ENCODE measurements at regions not wholly inside any gene's neighbourhood (a gene's known extent, or its start where the extent isn't known, plus 50 kb on each side); places are given as distances from the start of the nearest gene placed in this dataset.

DNA sequence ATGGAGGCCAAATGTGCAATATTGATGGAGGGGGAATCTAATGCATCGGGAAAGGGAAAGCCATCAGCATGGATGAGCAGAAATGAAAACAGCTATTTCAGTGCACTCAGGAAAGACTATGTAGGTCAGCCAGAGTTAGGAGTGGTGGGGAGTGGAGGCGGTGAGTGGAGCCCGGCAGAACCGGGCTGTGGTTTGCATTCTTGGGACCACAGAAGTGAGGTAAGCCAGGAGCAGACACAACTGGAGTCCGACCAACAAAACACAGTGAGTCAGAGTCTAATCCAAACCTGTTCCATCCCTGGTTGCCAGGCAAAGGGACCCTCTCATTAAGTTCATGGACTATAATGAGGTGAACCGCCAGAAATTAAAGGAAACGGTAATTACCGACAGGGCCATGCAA lies 61.1 kb upstream of the RAB12 start:
- H3K4me1 ChIP-seq (ENCODE audit: control insufficient read depth in 4 of 4, insufficient read depth in 4 of 4, low read length in 3 of 4), result no peaks in the 10 kb centered on the region
- TF ChIP-seq RXRA (IDR thresholded peaks at IDR 0.05) (no peak), NR2F2 (IDR thresholded peaks at IDR 0.05) (no peak), CTCF (IDR thresholded peaks at IDR 0.05; ENCODE audit: low read depth, low read length, missing input control) (no peak)
- H3K27me3 ChIP-seq (ENCODE audit: control insufficient read depth in 4 of 4, insufficient read depth in 4 of 4, low read length in 3 of 4), result peaks cover 0 to 5% (median 0%) of the 10 kb centered on the region in 4 donors
- no peak overlapping the region for H3K27ac ChIP-seq (ENCODE audit: low read depth in 1 of 2, low read length in 2 of 2)
- no peak overlapping the region for H3K4me3 ChIP-seq (ENCODE audit: low read depth in 1 of 3, low read length in 3 of 3)
- 90% methylated on average over 8 of the region's 8 CpGs for WGBS
- no peaks in the 10 kb centered on the region for H3K36me3 ChIP-seq (ENCODE audit: control insufficient read depth in 4 of 4, insufficient read depth in 3 of 4, low read depth in 1 of 4, low read length in 3 of 4)
- no peak overlapping the region for H3K9ac ChIP-seq (ENCODE audit: low read depth in 1 of 2, low read length in 2 of 2)
- no peak for DNase-seq (ENCODE audit: low spot score)
- no peaks in the 10 kb centered on the region for H3K9me3 ChIP-seq (ENCODE audit: control insufficient read depth in 4 of 4, low read length in 3 of 4)

DNA sequence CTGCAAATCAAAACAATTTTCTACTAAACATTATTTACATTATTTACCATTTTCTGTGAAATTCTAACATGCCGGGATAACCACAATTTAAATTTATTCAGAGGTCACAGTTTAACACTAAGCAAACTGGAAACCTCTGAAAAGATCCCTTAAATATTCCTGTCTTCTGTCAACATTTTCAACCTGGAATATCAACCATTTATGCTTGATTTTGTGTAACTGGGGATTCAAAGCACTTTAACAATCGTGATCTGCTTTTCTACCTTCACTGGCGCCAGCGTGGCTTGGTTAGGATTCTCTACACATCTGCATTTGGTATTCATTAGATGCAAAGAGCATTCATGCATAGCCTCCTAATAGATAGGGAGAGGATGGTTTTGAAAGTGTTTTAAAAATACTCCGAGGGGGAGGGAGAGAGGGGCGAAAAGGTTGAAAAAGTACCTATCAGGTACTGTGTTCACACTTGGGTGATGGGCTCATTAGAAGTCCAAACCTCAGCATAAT lies 59.9 kb upstream of the RAB12 start:
- Histone ChIP-seq H3K27me3 (ENCODE audit: control insufficient read depth in 4 of 4, insufficient read depth in 4 of 4, low read length in 3 of 4) (peaks cover 0 to 5% (median 0%) of the 10 kb centered on the region in 4 donors), H3K4me1 (ENCODE audit: control insufficient read depth in 4 of 4, insufficient read depth in 4 of 4, low read length in 3 of 4) (no peaks in the 10 kb centered on the region), H3K27ac (ENCODE audit: low read depth in 1 of 2, low read length in 2 of 2) (no peak overlapping the region), H3K9me3 (ENCODE audit: control insufficient read depth in 4 of 4, low read length in 3 of 4) (no peaks in the 10 kb centered on the region), H3K4me3 (ENCODE audit: low read depth in 1 of 3, low read length in 3 of 3) (no peak overlapping the region), H3K9ac (ENCODE audit: low read depth in 1 of 2, low read length in 2 of 2) (no peak overlapping the region), H3K36me3 (ENCODE audit: control insufficient read depth in 4 of 4, insufficient read depth in 3 of 4, low read depth in 1 of 4, low read length in 3 of 4) (no peaks in the 10 kb centered on the region)
- no peak for TF ChIP-seq FOXA1 (IDR thresholded peaks at IDR 0.05)
- no peak for TF ChIP-seq CTCF (IDR thresholded peaks at IDR 0.05; ENCODE audit: low read depth, low read length, missing input control)
- TF ChIP-seq GABPA (IDR thresholded peaks at IDR 0.05 in 1 of 2, conservative IDR thresholded peaks at IDR 0.05 in 1 of 2), result no peak
- no peak for TF ChIP-seq RXRA (IDR thresholded peaks at IDR 0.05)
- no peak for TF ChIP-seq SP1 (IDR thresholded peaks at IDR 0.05)
- TF ChIP-seq FOXA2 (IDR thresholded peaks at IDR 0.05), result no peak
- TF ChIP-seq, protein P1, sequence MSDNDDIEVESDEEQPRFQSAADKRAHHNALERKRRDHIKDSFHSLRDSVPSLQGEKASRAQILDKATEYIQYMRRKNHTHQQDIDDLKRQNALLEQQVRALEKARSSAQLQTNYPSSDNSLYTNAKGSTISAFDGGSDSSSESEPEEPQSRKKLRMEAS (IDR thresholded peaks at IDR 0.05), result no peak
- TF ChIP-seq, protein P2, sequence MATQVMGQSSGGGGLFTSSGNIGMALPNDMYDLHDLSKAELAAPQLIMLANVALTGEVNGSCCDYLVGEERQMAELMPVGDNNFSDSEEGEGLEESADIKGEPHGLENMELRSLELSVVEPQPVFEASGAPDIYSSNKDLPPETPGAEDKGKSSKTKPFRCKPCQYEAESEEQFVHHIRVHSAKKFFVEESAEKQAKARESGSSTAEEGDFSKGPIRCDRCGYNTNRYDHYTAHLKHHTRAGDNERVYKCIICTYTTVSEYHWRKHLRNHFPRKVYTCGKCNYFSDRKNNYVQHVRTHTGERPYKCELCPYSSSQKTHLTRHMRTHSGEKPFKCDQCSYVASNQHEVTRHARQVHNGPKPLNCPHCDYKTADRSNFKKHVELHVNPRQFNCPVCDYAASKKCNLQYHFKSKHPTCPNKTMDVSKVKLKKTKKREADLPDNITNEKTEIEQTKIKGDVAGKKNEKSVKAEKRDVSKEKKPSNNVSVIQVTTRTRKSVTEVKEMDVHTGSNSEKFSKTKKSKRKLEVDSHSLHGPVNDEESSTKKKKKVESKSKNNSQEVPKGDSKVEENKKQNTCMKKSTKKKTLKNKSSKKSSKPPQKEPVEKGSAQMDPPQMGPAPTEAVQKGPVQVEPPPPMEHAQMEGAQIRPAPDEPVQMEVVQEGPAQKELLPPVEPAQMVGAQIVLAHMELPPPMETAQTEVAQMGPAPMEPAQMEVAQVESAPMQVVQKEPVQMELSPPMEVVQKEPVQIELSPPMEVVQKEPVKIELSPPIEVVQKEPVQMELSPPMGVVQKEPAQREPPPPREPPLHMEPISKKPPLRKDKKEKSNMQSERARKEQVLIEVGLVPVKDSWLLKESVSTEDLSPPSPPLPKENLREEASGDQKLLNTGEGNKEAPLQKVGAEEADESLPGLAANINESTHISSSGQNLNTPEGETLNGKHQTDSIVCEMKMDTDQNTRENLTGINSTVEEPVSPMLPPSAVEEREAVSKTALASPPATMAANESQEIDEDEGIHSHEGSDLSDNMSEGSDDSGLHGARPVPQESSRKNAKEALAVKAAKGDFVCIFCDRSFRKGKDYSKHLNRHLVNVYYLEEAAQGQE (IDR thresholded peaks at IDR 0.05), result no peak
- TF ChIP-seq YY1 (IDR thresholded peaks at IDR 0.05), result no peak
- TF ChIP-seq HNF4A (conservative IDR thresholded peaks at IDR 0.05), result no peak
- no peak for TF ChIP-seq EGR1 (IDR thresholded peaks at IDR 0.05; ENCODE audit: low read depth in 2 of 2)
- no peak for DNase-seq (ENCODE audit: low spot score)
- WGBS, result 74% methylated on average over 6 of the region's 6 CpGs

Measured in liver (tissue), 8 donors.